H1 (cell line): ENCODE measurements at regions not wholly inside any gene's neighbourhood (a gene's known extent, or its start where the extent isn't known, plus 50 kb on each side); places are given as distances from the start of the nearest gene placed in this dataset.

Source experiments
- CTCF ChIA-PET: fragments of 300-600 bp; sonication (Branson Sonifier 250); formaldehyde crosslinking; loops from one replicate; lab custom pipeline; 2021; ENCODE audit not compliant: partially characterized antibody; lab: Charles Lee
- POLR2A ChIA-PET: fragments of 300-600 bp; sonication (Branson Sonifier 250); formaldehyde crosslinking; loops from one replicate; lab custom pipeline; 2021; ENCODE audit warnings: inconsistent platforms; ENCODE audit not compliant: partially characterized antibody; lab: Charles Lee
- DNase-seq, 2 experiments: peaks; one replicate each; pipeline versions ENCODE4 v3.0.0 to v3.0.0-alpha.2; 2010 to 2022; ENCODE audit warnings: low spot score in 2 of 2, low read depth in 1 of 2, mixed read lengths in 1 of 2
- FAIRE-seq: peaks from 2 replicates; lab custom pipeline; 2011; peaks lifted over from hg19 to GRCh38; lab: Jason Lieb, UNC
- H2AFZ ChIP-seq: 2 replicates; pipeline ENCODE4 v1.8.1; 2012; ENCODE audit warnings: low read length, inconsistent platforms
- H2AK5ac ChIP-seq: 2 replicates; pipeline ENCODE4 v1.6.1; 2013; ENCODE audit warnings: low read depth, low read length
- H2BK120ac ChIP-seq: replicated peaks from 2 replicates; pipeline ENCODE3; 2013; ENCODE audit warnings: low read depth, low read length, inconsistent platforms
- H2BK12ac ChIP-seq: 2 replicates; pipeline ENCODE4 v1.6.1; 2013; ENCODE audit warnings: low read depth, low read length
- H2BK15ac ChIP-seq: 2 replicates; pipeline ENCODE4 v1.6.1; 2013; ENCODE audit warnings: low read length
- H2BK20ac ChIP-seq: 2 replicates; pipeline ENCODE4 v1.6.1; 2013; ENCODE audit warnings: low read length
- H2BK5ac ChIP-seq: 2 replicates; pipeline ENCODE4 v1.6.1; 2013; ENCODE audit warnings: low read depth, low read length
- H3K14ac ChIP-seq: 2 replicates; pipeline ENCODE4 v1.6.1; 2013; ENCODE audit warnings: inconsistent platforms; ENCODE audit not compliant: insufficient read length
- H3K18ac ChIP-seq: 2 replicates; pipeline ENCODE4 v1.6.1; 2013; ENCODE audit warnings: low read length; ENCODE audit errors: extremely low read depth
- H3K23ac ChIP-seq: 2 replicates; pipeline ENCODE4 v1.6.1; 2013; ENCODE audit warnings: inconsistent platforms; ENCODE audit not compliant: insufficient read length
- H3K23me2 ChIP-seq: 2 replicates; pipeline ENCODE4 v1.6.1; 2013; ENCODE audit warnings: low read depth, low read length
- H3K27ac ChIP-seq: 2 replicates; pipeline ENCODE4 v1.6.1; 2011; ENCODE audit warnings: low read depth, low read length, inconsistent platforms
- H3K27me3 ChIP-seq, 4 experiments: replicated peaks in 1 of 4; 1 replicate in 1 of 4; 2 replicates in 3 of 4; pipeline versions ENCODE4 v1.6.1 to v1.8.1; 2011 to 2013; ENCODE audit warnings: low read length in 3 of 4, mild to moderate bottlenecking in 3 of 4, inconsistent platforms in 2 of 4, mixed read lengths in 2 of 4, moderate library complexity in 1 of 4; ENCODE audit not compliant: control insufficient read depth in 3 of 4, insufficient read depth in 3 of 4; ENCODE audit errors: extremely low read depth in 1 of 4
- H3K36me3 ChIP-seq, 4 experiments: 2 replicates each; pipeline versions ENCODE4 v1.6.1 to v1.8.1; 2011 to 2013; ENCODE audit warnings: mild to moderate bottlenecking in 4 of 4, low read length in 3 of 4, moderate library complexity in 2 of 4, control low read depth in 1 of 4, inconsistent platforms in 1 of 4; ENCODE audit not compliant: insufficient read depth in 4 of 4, control insufficient read depth in 2 of 4
- H3K4ac ChIP-seq: replicated peaks from 2 replicates; pipeline ENCODE3; 2013; ENCODE audit warnings: low read length, low read depth, mixed read lengths, inconsistent platforms; ENCODE audit not compliant: insufficient read length
- H3K4me1 ChIP-seq, 4 experiments: replicated peaks in 1 of 4; 1 replicate in 1 of 4; 2 replicates in 3 of 4; pipeline versions ENCODE4 v1.6.1 to v1.8.1; 2011 to 2013; ENCODE audit warnings: low read length in 3 of 4, inconsistent platforms in 2 of 4, mixed read lengths in 1 of 4; ENCODE audit not compliant: insufficient read depth in 4 of 4, control insufficient read depth in 3 of 4
- H3K4me2 ChIP-seq, 2 experiments: 2 replicates each; pipeline versions ENCODE4 v1.6.1 to v1.8.1; 2011 to 2013; ENCODE audit warnings: low read depth in 2 of 2, low read length in 2 of 2, control low read depth in 1 of 2, inconsistent platforms in 1 of 2, mild to moderate bottlenecking in 1 of 2; ENCODE audit not compliant: insufficient read depth in 1 of 2
- H3K4me3 ChIP-seq, 4 experiments: fragments of 200-600, 300-600 bp in 1 of 4; sonication (generic), shearing (Covaris generic), sonication (Bioruptor Twin) in 1 of 4; 2 replicates each; pipeline versions ENCODE4 v1.5.1 to v1.8.1; 2011 to 2016; ENCODE audit warnings: low read length in 4 of 4, low read depth in 3 of 4, control low read depth in 2 of 4, inconsistent platforms in 2 of 4, mild to moderate bottlenecking in 2 of 4, mixed read lengths in 1 of 4, moderate library complexity in 1 of 4; ENCODE audit not compliant: insufficient read depth in 2 of 4; ENCODE audit errors: extremely low read depth in 1 of 4
- H3K56ac ChIP-seq: replicated peaks from 2 replicates; pipeline ENCODE3; 2013; ENCODE audit warnings: low read depth, mild to moderate bottlenecking, mixed read lengths, low read length, inconsistent platforms; ENCODE audit not compliant: insufficient read length
- H3K79me1 ChIP-seq: 2 replicates; pipeline ENCODE4 v1.6.1; 2013; ENCODE audit warnings: low read depth, low read length, control low read depth
- H3K79me2 ChIP-seq, 2 experiments: 2 replicates each; pipeline versions ENCODE4 v1.6.1 to v1.8.1; 2012 to 2013; ENCODE audit warnings: low read length in 2 of 2, mild to moderate bottlenecking in 2 of 2, inconsistent platforms in 1 of 2; ENCODE audit not compliant: insufficient read depth in 2 of 2, control insufficient read depth in 1 of 2
- H3K9ac ChIP-seq, 4 experiments: replicated peaks in 1 of 4; 1 replicate in 1 of 4; 2 replicates in 3 of 4; pipeline versions ENCODE4 v1.6.1 to v1.8.1; 2011 to 2013; ENCODE audit warnings: low read depth in 3 of 4, low read length in 3 of 4, control low read depth in 2 of 4, mild to moderate bottlenecking in 2 of 4, moderate library complexity in 2 of 4, inconsistent platforms in 1 of 4; ENCODE audit errors: extremely low read depth in 1 of 4
- H3K9me3 ChIP-seq, 2 experiments: 2 replicates each; pipeline versions ENCODE4 v1.6.1 to v1.8.1; 2012 to 2013; ENCODE audit warnings: mild to moderate bottlenecking in 2 of 2, moderate library complexity in 2 of 2, control low read depth in 1 of 2, inconsistent platforms in 1 of 2, low read depth in 1 of 2, low read length in 1 of 2, mixed read lengths in 1 of 2; ENCODE audit not compliant: insufficient read depth in 2 of 2
- H4K20me1 ChIP-seq, 2 experiments: replicated peaks in 1 of 2; 2 replicates each; pipeline versions ENCODE3 to v1.8.1; 2011 to 2013; ENCODE audit warnings: inconsistent platforms in 2 of 2, low read length in 2 of 2, mild to moderate bottlenecking in 1 of 2; ENCODE audit not compliant: insufficient read depth in 2 of 2, control insufficient read depth in 1 of 2
- H4K5ac ChIP-seq: 2 replicates; pipeline ENCODE4 v1.6.1; 2013; ENCODE audit warnings: low read length, low read depth, mixed read lengths, inconsistent platforms; ENCODE audit not compliant: insufficient read length
- H4K8ac ChIP-seq: 2 replicates; pipeline ENCODE4 v1.8.0; 2013; ENCODE audit warnings: mild to moderate bottlenecking, moderate library complexity, low read length, inconsistent platforms; ENCODE audit not compliant: insufficient read depth; ENCODE audit errors: extremely low read depth
- H4K91ac ChIP-seq: replicated peaks from 2 replicates; pipeline ENCODE3; 2013; ENCODE audit warnings: low read length, mixed read lengths, inconsistent platforms; ENCODE audit not compliant: insufficient read length
- EGR1 ChIP-seq: IDR thresholded peaks from 2 replicates; pipeline ENCODE4 v1.6.1; 2011; ENCODE audit warnings: low read depth, low read length, borderline replicate concordance
- KDM4A ChIP-seq: IDR thresholded peaks from one replicate; pipeline ENCODE4 v1.7.1; 2012; ENCODE audit warnings: low read depth, mild to moderate bottlenecking, moderate library complexity, low read length, inconsistent platforms; ENCODE audit not compliant: severe bottlenecking
- SAP30 ChIP-seq: fragments of 300-600 bp; sonication (generic); IDR thresholded peaks from 2 replicates; pipeline ENCODE4 v1.7.1; 2012; ENCODE audit warnings: low read length, moderate library complexity, mild to moderate bottlenecking, inconsistent platforms; ENCODE audit not compliant: insufficient read depth, insufficient replicate concordance
- SRF ChIP-seq: IDR thresholded peaks from 2 replicates; pipeline ENCODE4 v1.6.1; 2011; ENCODE audit warnings: mild to moderate bottlenecking, low read depth, low read length, moderate library complexity
- TAF1 ChIP-seq: IDR thresholded peaks from 2 replicates; pipeline ENCODE4 v1.6.1; 2011; ENCODE audit warnings: mild to moderate bottlenecking, low read depth, low read length
- TAF7 ChIP-seq: optimal IDR thresholded peaks from 2 replicates; pipeline ENCODE3; 2011; ENCODE audit warnings: low read depth, mild to moderate bottlenecking, inconsistent platforms, low read length, moderate library complexity, borderline replicate concordance
- YY1 ChIP-seq: IDR thresholded peaks from 2 replicates; pipeline ENCODE4 v1.6.1; 2011; ENCODE audit warnings: low read depth, mild to moderate bottlenecking, low read length
- WGBS, 2 experiments: shearing (Covaris generic) in 1 of 2; methylation state at CpG; one replicate each; pipeline versions ENCODE4 v1.1.6 to v1.1.7; 2013 to 2015; ENCODE audit warnings: low lambda C conversion rate in 2 of 2, mixed read lengths in 2 of 2, inconsistent platforms in 1 of 2, low coverage in 1 of 2, missing lambda C conversion rate in 1 of 2; ENCODE audit not compliant: insufficient replicate concordance in 2 of 2, insufficient coverage in 1 of 2, insufficient read length in 1 of 2; ENCODE audit errors: extremely low coverage in 1 of 2, missing lambda C conversion rate in 1 of 2; 5-methylcytosine and 5-hydroxymethylcytosine counted together

DNA sequence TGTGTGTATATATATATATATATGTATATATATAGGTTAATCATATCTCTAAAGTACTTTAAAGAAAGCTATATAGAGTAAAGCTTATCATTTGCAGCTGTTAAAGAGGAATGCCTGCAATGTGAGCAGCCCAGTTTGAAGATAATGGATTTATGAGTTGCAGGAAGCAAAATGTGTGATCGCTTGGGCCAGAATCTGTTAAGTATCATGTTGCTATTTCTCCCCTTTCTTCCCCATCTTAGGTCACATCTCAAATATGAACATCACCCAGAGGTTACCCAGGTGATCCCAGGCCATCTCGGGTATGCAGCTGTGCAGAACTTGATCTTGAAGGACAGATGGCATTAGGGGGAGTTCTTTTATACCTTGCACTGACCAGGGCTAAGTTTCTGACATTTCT lies 316.5 kb downstream of the MTX2 start:
- H2BK5ac ChIP-seq = no peak overlapping the region
- H3K9ac ChIP-seq = no peak overlapping the region
- no peak overlapping the region for H2BK20ac ChIP-seq
- 82% methylated on average over 2 of the region's 2 CpGs; no CpG with 5 or more reads in 1 of the 2 experiments for WGBS, 2 experiments
- H3K23me2 ChIP-seq = no peaks in the 10 kb centered on the region
- H3K23ac ChIP-seq = no peak overlapping the region
- no peaks in the 10 kb centered on the region for H3K4me1 ChIP-seq
- no peak overlapping the region for H2BK15ac ChIP-seq
- no peak overlapping the region for H3K14ac ChIP-seq
- no peaks in the 10 kb centered on the region for H3K79me1 ChIP-seq
- no peak overlapping the region for H2AK5ac ChIP-seq
- FAIRE-seq (no peak), DNase-seq (no peak)
- no peaks in the 10 kb centered on the region for H3K36me3 ChIP-seq
- 0 out of 2 replicates have a peak overlapping the region, but pooled peaks have one; percentile 24 for H2AFZ ChIP-seq
- no peak overlapping the region for H2BK120ac ChIP-seq
- no peak overlapping the region for H4K8ac ChIP-seq
- POLR2A ChIA-PET = no interaction called here
- no peak overlapping the region for H3K4me2 ChIP-seq
- H3K4me3 ChIP-seq = no peak overlapping the region
- H2BK12ac ChIP-seq = no peak overlapping the region
- CTCF ChIA-PET = interaction anchor here (0.7 to 2.5 kb wide), 3 partner anchors 66 to 446 kb away, joined by 3 to 6 read pairs (median 4); no protein-coding TSS in a partner anchor
- no peak overlapping the region for H3K56ac ChIP-seq
- TF ChIP-seq SAP30 = no peak
- TF ChIP-seq KDM4A = no peak
- TF ChIP-seq YY1 = no peak
- TF ChIP-seq TAF1 = no peak
- no peak for TF ChIP-seq EGR1
- TF ChIP-seq TAF7 = no peak
- no peak for TF ChIP-seq SRF
- H4K20me1 ChIP-seq = no peaks in the 10 kb centered on the region
- H3K9me3 ChIP-seq = no peaks in the 10 kb centered on the region
- no peak overlapping the region for H3K27ac ChIP-seq
- H3K4ac ChIP-seq = no peak overlapping the region
- H3K18ac ChIP-seq = no peak overlapping the region
- H4K5ac ChIP-seq = no peak overlapping the region
- H3K27me3 ChIP-seq = no peaks in the 10 kb centered on the region
- H3K79me2 ChIP-seq = no peaks in the 10 kb centered on the region
- no peak overlapping the region for H4K91ac ChIP-seq
